HG03354 (cell line): ENCODE measurements at regions not wholly inside any gene's neighbourhood (a gene's known extent, or its start where the extent isn't known, plus 50 kb on each side); places are given as distances from the start of the nearest gene placed in this dataset.

ENCODE experiments used
- ATAC-seq: cut with Tn5 transposase; IDR thresholded peaks from one replicate; pipeline ENCODE4 v1.9.1; 2021; ENCODE audit warnings: mild to moderate bottlenecking; ENCODE audit not compliant: unreplicated experiment, poor library complexity, severe bottlenecking

GRCh38 chr17:72502371-72503341, 381.8 kb downstream of the SOX9 start:
- no peak for ATAC-seq

- ATAC-seq: no peak
Measured at GRCh38 chr17:72503556-72503955, 382.7 kb downstream of the SOX9 start.

DNA sequence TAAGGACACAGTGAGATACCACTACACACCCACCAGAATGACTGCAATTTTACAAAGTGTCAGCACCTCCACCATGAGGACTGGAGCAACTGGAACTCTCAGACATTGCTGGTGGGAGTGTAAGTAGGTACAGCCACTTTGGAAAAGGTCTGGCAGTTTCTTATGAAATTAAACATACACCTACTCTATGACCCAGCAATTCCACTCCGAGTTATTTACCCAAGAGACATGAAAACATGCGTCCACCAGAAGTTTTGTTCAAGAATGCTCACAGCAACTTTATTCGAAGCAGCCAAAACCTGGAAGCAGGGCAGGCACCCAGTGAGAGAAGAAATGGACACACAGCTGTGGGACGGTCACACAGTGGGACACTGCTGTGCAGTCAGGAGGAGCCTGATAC, 384.0 kb downstream of the SOX9 start:
- no peak for ATAC-seq

- no peak for ATAC-seq
Measured at GRCh38 chr17:72506773-72507172, 386.0 kb downstream of the SOX9 start.

- ATAC-seq: no peak
Measured at GRCh38 chr17:72507370-72507769, 386.6 kb downstream of the SOX9 start.

DNA sequence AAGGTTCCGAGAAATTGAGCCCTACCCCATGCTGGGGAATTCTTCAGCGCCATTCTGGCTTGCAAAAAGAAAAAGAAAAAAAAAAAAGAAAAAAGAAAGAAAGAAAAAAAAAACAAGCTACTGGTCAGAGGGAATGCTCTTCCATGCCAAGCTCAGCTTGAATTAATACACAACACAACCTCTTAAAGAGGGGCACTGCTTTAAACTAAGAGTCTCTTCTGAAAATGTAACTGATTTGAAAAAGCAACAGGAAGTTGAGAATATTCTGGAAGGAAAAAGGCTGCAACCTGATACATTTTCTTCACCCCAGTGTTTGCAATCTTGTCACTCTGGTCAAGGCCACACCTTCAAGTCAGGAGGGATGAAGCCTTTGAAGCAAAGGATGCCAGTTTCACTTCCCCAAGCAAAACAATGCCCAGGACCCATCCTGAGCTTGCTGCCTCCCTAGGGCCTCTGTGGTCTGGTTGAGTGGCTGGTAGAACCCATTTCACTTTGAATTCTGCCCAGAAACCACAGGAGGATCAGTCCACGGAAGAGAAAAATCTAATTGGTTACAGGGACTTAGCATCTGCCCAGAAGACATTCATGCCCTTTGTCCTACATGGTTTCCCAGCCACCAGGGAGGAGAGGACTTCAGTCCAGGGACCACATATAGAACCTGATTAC, 389.7 kb downstream of the SOX9 start:
- ATAC-seq: peak; percentile 68

GRCh38 chr17:72511242-72511641, 390.4 kb downstream of the SOX9 start:
- no peak for ATAC-seq

DNA sequence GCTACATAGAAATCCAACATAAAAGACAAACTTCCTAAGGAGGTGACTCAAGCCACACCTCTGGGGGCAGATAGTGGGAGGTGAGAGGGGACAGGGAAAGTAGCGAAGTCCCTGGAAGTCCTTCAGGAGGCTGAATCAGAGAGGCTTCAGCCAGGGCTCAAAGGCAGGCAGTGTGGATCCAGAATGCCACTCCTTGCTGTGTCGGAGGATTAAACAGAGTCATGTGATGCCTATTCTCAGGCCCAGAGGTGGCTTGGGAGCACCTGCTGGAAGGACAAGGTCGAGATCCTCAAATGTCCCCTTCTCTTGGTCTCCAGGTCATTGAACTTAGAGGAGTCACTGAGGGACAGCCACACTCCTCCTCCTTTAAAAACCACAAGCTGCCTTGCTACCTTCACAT, 391.1 kb downstream of the SOX9 start:
- no peak for ATAC-seq

- ATAC-seq: peak; percentile 45
Measured at GRCh38 chr17:72512649-72513556, 392.1 kb downstream of the SOX9 start.

GRCh38 chr17:72514321-72514861, 393.6 kb downstream of the SOX9 start:
- no peak for ATAC-seq

- no peak for ATAC-seq
Measured at GRCh38 chr17:72514891-72515290, 394.1 kb downstream of the SOX9 start.

DNA sequence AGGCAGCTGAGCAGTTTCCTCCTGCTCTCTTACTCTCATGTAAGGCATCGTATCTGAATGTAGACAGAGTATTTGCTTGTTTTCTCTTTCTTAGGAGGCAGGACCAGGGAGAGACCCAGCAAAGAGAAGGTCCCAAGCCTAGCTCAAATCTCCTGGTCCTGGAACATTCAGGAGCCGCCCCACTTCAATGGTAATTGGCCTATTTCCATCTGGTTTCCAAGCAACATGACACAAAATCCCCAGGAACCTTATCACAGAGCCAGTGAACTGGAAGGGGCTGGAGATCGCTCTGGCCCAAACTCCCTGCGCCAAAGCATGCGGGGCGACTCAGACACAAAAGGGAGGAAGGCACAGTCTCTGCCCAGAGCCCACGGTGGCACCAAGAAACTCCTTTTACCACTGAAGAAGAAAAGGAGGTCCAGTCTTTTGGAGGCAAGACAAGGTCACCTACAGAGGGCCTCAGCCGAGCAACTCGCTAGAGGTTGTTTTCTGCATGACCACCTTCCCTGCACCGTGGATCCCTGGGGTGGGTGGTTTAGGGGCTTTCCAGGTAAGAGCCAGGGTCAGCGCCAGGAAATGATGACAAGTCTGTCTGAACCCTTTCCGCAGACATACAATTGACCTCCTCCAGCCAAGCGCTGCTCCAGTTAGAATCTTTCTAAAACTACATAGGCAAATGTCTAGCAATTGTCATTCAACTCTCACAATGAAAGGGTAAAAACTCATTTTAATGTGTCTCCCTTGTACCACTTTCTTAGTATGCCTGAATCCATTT, 394.7 kb downstream of the SOX9 start:
- peak; percentile 35 for ATAC-seq

DNA sequence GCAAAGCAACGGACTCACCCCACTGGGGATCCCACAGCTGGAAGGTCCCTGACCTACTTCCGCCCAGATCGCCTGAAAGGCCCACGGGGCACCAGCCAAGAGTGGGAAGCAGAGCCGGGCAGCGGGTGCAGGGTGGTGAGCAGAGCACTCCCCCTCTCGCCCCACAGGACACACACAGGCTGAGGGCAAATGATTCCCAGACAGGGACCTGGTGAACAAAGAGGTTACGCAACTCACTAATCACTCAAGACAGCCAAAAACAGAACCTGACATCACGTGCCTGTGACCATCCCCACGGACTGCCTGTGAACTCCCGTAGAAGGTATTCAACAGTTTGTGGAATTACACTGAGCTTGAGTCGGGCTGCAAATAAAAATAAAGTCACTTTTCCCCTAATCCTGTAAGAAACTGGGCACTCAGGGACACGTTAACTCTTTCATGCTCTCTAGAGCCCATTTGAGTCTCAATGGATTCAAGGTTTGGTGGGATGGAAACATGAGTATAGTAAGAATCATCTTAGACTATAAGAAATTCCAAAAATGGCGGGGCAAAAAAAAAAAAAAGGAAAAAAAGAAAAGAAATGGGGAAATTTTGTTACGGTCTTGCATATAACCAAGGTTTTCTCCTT, 396.1 kb downstream of the SOX9 start:
- ATAC-seq: peak; percentile 24

DNA sequence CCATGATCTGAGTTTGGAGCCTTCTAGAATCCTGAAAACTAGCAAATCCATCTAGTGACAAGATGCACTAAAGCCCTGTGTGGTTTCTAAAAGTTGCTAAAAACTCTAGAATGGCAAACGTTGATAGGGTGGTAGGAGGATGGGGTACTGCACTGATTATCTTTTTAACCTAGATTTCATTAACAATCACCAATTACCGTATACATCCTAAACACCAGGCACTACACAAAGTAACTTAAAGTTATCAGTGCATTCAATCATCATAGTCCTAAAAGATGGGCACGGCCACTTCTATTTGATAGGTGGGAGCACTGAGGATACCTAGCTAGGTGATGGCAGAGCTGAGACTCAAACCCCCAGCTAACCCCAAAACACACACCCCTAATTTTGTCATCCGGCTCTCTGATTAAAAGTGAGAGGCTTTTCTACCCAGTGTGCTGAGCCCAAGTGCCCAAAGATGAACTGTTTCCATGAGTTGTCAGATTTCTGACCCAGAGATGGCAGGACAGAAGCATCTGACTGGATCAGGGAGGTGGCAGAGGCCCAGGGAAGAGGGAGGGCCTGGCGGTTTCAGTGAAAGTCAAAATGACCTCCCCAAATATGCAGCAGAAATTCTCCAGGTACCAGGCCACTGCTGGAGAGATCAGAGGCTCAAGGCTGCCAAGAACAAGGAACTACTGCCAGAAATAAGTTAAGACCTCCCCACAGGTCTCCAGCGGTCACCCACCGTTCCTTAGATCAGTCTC, 396.8 kb downstream of the SOX9 start:
- no peak for ATAC-seq

DNA sequence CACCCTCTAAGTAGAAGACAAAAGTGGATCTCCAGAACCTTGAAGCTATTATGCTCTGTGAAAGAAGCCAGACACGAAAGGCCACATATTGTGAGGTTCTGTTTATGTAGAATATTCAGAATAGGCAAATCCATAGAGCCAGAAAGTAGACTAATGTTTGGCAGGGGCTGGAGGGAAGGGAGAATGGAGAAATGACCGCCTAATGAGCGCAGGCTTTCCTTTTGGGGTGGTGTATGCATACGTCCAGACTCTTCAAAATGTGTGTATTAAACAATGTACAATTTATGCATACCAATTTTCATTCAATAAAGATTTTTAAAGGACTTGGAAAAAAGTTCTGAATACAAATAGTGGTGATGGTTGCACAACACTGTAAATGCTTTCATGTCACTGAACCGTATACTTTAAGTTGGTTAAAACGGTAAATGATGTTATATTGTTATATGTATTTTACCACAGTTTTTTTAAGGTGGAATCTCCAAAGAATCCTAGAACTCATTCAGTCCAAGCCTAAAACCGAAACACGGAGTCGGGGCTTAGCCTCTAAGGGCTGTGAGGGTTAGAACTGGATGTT, 397.4 kb downstream of the SOX9 start:
- no peak for ATAC-seq

DNA sequence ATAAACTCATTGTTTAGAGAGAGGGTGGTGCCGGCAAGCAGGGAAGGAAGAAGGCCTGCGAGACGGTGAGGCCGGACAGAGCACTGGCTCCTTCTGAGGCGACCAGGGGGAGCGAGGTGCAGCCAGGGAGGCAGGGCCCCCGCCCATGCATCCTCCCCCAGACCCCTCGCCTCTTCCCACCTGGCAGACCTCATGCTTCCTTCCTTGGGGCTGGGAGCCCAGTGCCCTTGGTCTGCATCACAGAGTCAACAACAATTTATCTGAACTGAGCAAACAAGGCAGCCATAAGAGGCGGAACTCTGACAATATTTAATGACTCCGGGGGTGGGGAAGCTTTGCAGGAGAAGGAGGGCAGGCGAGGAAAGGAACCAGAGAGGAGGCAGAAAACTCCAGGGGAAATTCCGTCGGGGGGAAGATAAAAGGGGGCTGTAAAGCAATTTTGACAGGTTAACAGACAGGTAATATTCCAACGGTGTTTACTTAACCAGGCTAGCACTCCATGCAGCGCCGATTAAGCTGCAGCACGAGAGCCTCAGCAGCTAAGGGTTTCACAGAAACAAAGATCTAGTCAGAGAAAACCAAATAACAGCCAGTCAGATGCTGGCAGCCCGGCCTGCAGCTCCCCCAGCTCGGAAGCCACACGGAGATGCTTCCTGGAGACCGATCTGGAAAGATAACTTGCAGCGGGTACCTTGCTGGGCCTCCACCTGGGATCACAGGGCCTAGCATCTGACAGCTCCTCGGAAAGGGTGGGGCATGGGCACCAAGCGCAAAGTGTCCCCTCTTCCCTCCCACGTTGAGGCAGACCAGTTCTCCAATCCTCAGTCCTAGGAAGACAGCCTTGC, 398.2 kb downstream of the SOX9 start:
- ATAC-seq: no peak

DNA sequence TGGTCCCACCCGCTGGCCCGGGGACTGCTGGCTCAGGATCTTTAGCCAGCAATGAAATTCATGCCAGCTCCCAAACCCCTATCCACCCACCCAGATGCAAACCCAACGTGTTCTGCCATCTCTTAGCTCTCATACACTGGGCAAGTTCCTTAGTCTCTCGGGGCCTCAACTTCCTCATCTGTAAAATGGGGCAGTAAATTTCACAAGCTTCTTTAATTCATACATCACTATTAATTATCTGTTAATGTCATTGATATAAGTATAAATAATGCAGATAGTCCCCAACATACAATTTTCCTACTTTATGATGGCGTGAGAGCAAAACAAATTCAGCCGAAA, 398.7 kb downstream of the SOX9 start:
- ATAC-seq: no peak
